WTC11 (cell line): ENCODE measurements at regions not wholly inside any gene's neighbourhood (a gene's known extent, or its start where the extent isn't known, plus 50 kb on each side); places are given as distances from the start of the nearest gene placed in this dataset.

Experiments
- ATAC-seq: fragments of 200-7000 bp; cut with Tn5 transposase; 2 replicates; pipeline ENCODE4 v1.10.0; 2021; ENCODE audit warnings: mild to moderate bottlenecking, moderate library complexity
- CTCF ChIA-PET: fragments of 300-600 bp; sonication (Branson Sonifier 250); formaldehyde crosslinking; loops from one replicate; lab custom pipeline; 2021; ENCODE audit warnings: antibody characterized with exemption; lab: Charles Lee
- POLR2A ChIA-PET: fragments of 350-600 bp; sonication (Branson Sonifier 250); formaldehyde crosslinking; loops from one replicate; lab custom pipeline; 2021; ENCODE audit warnings: antibody characterized with exemption; lab: Charles Lee
- DNase-seq: peaks from one replicate; pipeline ENCODE4 v3.0.0; 2021; ENCODE audit warnings: low spot score
- H3K27ac Mint-ChIP-seq: 2 replicates; pipeline ENCODE4 v1.8.0; 2021; ENCODE audit warnings: mixed read lengths
- H3K27me3 Mint-ChIP-seq: 2 replicates; pipeline ENCODE4 v1.8.0; 2021; ENCODE audit warnings: low read depth, mild to moderate bottlenecking, moderate library complexity, mixed read lengths
- H3K36me3 Mint-ChIP-seq: 2 replicates; pipeline ENCODE4 v1.8.0; 2021; ENCODE audit warnings: mixed read lengths
- H3K4me1 Mint-ChIP-seq: 2 replicates; pipeline ENCODE4 v1.8.0; 2022; ENCODE audit warnings: mixed read lengths
- H3K4me3 Mint-ChIP-seq: 2 replicates; pipeline ENCODE4 v1.8.0; 2021; ENCODE audit warnings: mild to moderate bottlenecking, moderate library complexity, mixed read lengths
- H3K9me3 Mint-ChIP-seq: 2 replicates; pipeline ENCODE4 v1.8.0; 2021; ENCODE audit warnings: mixed read lengths
- CREM ChIP-seq: sonication (generic); formaldehyde crosslinking; IDR thresholded peaks from 2 replicates; pipeline ENCODE4 v1.8.1; 2022; ENCODE audit warnings: mild to moderate bottlenecking, missing genetic modification reagents, moderate library complexity
- ESRRA ChIP-seq: sonication (generic); formaldehyde crosslinking; IDR thresholded peaks from 2 replicates; pipeline ENCODE4 v1.8.1; 2022; ENCODE audit warnings: mild to moderate bottlenecking, missing genetic modification reagents, borderline replicate concordance
- FOXP1 ChIP-seq: sonication (generic); formaldehyde crosslinking; IDR thresholded peaks from 2 replicates; pipeline ENCODE4 v1.8.0; 2022; ENCODE audit warnings: missing genetic modification reagents, mild to moderate bottlenecking, moderate library complexity, borderline replicate concordance
- JUN ChIP-seq: sonication (generic); formaldehyde crosslinking; IDR thresholded peaks from 2 replicates; pipeline ENCODE4 v1.8.0; 2023; ENCODE audit warnings: mild to moderate bottlenecking, missing genetic modification reagents
- MXD4 ChIP-seq: fragments of 250-450 bp; sonication (Bioruptor Pico); IDR thresholded peaks from 2 replicates; pipeline ENCODE4 v1.8.0; 2021; ENCODE audit warnings: mild to moderate bottlenecking, moderate library complexity, borderline replicate concordance
- MYBL2 ChIP-seq: sonication (generic); formaldehyde crosslinking; IDR thresholded peaks from 2 replicates; pipeline ENCODE4 v1.8.1; 2023; ENCODE audit warnings: mild to moderate bottlenecking, moderate library complexity, missing genetic modification reagents
- OVOL2 ChIP-seq: fragments of 250-450 bp; sonication (Bioruptor Pico); IDR thresholded peaks from 2 replicates; pipeline ENCODE4 v1.9.0; 2021; ENCODE audit warnings: mild to moderate bottlenecking, borderline replicate concordance
- TEAD1 ChIP-seq: sonication (generic); formaldehyde crosslinking; IDR thresholded peaks from 2 replicates; pipeline ENCODE4 v1.8.0; 2022; ENCODE audit warnings: mild to moderate bottlenecking, missing genetic modification reagents
- ZNF317 ChIP-seq: sonication (generic); formaldehyde crosslinking; IDR thresholded peaks from 2 replicates; pipeline ENCODE4 v1.8.1; 2023; ENCODE audit warnings: low read depth, mild to moderate bottlenecking, moderate library complexity, missing genetic modification reagents, borderline replicate concordance
- ZNF396 ChIP-seq: fragments of 250-450 bp; sonication (Bioruptor Pico); IDR thresholded peaks from 2 replicates; pipeline ENCODE4 v1.8.0; 2021; ENCODE audit warnings: mild to moderate bottlenecking, moderate library complexity, borderline replicate concordance
- ZNF671 ChIP-seq: fragments of 250-450 bp; sonication (Bioruptor Pico); IDR thresholded peaks from 2 replicates; pipeline ENCODE4 v1.8.0; 2021; ENCODE audit warnings: mild to moderate bottlenecking
- TF ChIP-seq, protein P1 (sequence below): sonication (generic); formaldehyde crosslinking; IDR thresholded peaks from 2 replicates; pipeline ENCODE4 v1.8.0; 2023; ENCODE audit warnings: missing genetic modification reagents, mild to moderate bottlenecking, borderline replicate concordance
- TF ChIP-seq, protein P2 (sequence below): sonication (generic); formaldehyde crosslinking; IDR thresholded peaks from 2 replicates; pipeline ENCODE4 v1.8.1; 2023; ENCODE audit warnings: mild to moderate bottlenecking, missing genetic modification reagents
- TF ChIP-seq, protein P3 (sequence below): fragments of 250-450 bp; sonication (Bioruptor Pico); IDR thresholded peaks from 2 replicates; pipeline ENCODE4 v1.9.0; 2021; ENCODE audit warnings: mild to moderate bottlenecking, borderline replicate concordance
- TF ChIP-seq, protein P4 (sequence below): fragments of 250-450 bp; sonication (Bioruptor Pico); conservative IDR thresholded peaks from 2 replicates; pipeline ENCODE4 v1.9.0; 2021; ENCODE audit warnings: mild to moderate bottlenecking
- TF ChIP-seq, protein P5 (sequence below): sonication (generic); formaldehyde crosslinking; IDR thresholded peaks from 2 replicates; pipeline ENCODE4 v1.8.0; 2023; ENCODE audit warnings: missing genetic modification reagents
- TF ChIP-seq, protein P6 (sequence below): sonication (generic); formaldehyde crosslinking; conservative IDR thresholded peaks from 2 replicates; pipeline ENCODE4 v1.8.1; 2022; ENCODE audit warnings: mild to moderate bottlenecking, missing genetic modification reagents
- TF ChIP-seq, protein P7 (sequence below): fragments of 200-600 bp; IDR thresholded peaks from 2 replicates; pipeline ENCODE4 v1.8.0; 2022; ENCODE audit warnings: antibody characterized with exemption
- TF ChIP-seq, protein P8 (sequence below): sonication (generic); formaldehyde crosslinking; IDR thresholded peaks from 2 replicates; pipeline ENCODE4 v1.8.0; 2022; ENCODE audit warnings: mild to moderate bottlenecking, missing genetic modification reagents
- TF ChIP-seq, protein P9 (sequence below): sonication (generic); formaldehyde crosslinking; IDR thresholded peaks from 2 replicates; pipeline ENCODE4 v1.8.1; 2022; ENCODE audit warnings: mild to moderate bottlenecking, missing genetic modification reagents, moderate library complexity, borderline replicate concordance

DNA sequence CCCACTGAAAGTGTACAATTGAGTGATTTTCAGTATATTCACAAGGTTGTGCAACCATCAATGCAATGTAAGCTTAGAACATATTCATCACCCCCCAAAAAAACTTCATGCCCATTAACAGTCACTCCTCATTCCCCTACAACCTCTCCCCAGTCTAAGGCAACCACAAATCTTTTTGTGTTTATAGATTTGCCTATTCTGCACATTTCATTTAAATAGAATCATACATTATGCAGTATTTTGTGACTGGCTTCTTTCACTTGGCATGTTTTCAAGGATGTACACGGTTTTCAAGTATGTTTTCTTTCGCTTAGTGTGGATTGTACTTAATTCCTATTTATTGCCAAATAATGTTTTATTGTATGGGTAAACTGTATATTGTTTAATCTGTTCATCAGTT is 95.6 kb upstream of the ADRA1D start:
- Mint-ChIP-seq H3K36me3 (no peaks in the 10 kb centered on the region), H3K27ac (no peak overlapping the region)
- CTCF ChIA-PET = no interaction called here

More for the DNA sequence above, 95.6 kb upstream of the ADRA1D start:
- TF ChIP-seq ZNF396 (no peak), FOXP1 (CRISPR knock-in tag) (no peak), ZNF671 (CRISPR knock-in tag) (no peak), TEAD1 (CRISPR knock-in tag) (no peak), OVOL2 (CRISPR knock-in tag) (no peak), MYBL2 (no peak), CREM (CRISPR knock-in tag) (no peak), JUN (CRISPR knock-in tag) (no peak), ESRRA (CRISPR knock-in tag) (no peak), ZNF317 (CRISPR knock-in tag) (no peak), MXD4 (CRISPR knock-in tag) (no peak)
- TF ChIP-seq, protein P1, sequence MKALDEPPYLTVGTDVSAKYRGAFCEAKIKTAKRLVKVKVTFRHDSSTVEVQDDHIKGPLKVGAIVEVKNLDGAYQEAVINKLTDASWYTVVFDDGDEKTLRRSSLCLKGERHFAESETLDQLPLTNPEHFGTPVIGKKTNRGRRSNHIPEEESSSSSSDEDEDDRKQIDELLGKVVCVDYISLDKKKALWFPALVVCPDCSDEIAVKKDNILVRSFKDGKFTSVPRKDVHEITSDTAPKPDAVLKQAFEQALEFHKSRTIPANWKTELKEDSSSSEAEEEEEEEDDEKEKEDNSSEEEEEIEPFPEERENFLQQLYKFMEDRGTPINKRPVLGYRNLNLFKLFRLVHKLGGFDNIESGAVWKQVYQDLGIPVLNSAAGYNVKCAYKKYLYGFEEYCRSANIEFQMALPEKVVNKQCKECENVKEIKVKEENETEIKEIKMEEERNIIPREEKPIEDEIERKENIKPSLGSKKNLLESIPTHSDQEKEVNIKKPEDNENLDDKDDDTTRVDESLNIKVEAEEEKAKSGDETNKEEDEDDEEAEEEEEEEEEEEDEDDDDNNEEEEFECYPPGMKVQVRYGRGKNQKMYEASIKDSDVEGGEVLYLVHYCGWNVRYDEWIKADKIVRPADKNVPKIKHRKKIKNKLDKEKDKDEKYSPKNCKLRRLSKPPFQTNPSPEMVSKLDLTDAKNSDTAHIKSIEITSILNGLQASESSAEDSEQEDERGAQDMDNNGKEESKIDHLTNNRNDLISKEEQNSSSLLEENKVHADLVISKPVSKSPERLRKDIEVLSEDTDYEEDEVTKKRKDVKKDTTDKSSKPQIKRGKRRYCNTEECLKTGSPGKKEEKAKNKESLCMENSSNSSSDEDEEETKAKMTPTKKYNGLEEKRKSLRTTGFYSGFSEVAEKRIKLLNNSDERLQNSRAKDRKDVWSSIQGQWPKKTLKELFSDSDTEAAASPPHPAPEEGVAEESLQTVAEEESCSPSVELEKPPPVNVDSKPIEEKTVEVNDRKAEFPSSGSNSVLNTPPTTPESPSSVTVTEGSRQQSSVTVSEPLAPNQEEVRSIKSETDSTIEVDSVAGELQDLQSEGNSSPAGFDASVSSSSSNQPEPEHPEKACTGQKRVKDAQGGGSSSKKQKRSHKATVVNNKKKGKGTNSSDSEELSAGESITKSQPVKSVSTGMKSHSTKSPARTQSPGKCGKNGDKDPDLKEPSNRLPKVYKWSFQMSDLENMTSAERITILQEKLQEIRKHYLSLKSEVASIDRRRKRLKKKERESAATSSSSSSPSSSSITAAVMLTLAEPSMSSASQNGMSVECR (CRISPR knock-in tag) = no peak
- TF ChIP-seq, protein P2, sequence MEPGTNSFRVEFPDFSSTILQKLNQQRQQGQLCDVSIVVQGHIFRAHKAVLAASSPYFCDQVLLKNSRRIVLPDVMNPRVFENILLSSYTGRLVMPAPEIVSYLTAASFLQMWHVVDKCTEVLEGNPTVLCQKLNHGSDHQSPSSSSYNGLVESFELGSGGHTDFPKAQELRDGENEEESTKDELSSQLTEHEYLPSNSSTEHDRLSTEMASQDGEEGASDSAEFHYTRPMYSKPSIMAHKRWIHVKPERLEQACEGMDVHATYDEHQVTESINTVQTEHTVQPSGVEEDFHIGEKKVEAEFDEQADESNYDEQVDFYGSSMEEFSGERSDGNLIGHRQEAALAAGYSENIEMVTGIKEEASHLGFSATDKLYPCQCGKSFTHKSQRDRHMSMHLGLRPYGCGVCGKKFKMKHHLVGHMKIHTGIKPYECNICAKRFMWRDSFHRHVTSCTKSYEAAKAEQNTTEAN = no peak
- TF ChIP-seq, protein P3, sequence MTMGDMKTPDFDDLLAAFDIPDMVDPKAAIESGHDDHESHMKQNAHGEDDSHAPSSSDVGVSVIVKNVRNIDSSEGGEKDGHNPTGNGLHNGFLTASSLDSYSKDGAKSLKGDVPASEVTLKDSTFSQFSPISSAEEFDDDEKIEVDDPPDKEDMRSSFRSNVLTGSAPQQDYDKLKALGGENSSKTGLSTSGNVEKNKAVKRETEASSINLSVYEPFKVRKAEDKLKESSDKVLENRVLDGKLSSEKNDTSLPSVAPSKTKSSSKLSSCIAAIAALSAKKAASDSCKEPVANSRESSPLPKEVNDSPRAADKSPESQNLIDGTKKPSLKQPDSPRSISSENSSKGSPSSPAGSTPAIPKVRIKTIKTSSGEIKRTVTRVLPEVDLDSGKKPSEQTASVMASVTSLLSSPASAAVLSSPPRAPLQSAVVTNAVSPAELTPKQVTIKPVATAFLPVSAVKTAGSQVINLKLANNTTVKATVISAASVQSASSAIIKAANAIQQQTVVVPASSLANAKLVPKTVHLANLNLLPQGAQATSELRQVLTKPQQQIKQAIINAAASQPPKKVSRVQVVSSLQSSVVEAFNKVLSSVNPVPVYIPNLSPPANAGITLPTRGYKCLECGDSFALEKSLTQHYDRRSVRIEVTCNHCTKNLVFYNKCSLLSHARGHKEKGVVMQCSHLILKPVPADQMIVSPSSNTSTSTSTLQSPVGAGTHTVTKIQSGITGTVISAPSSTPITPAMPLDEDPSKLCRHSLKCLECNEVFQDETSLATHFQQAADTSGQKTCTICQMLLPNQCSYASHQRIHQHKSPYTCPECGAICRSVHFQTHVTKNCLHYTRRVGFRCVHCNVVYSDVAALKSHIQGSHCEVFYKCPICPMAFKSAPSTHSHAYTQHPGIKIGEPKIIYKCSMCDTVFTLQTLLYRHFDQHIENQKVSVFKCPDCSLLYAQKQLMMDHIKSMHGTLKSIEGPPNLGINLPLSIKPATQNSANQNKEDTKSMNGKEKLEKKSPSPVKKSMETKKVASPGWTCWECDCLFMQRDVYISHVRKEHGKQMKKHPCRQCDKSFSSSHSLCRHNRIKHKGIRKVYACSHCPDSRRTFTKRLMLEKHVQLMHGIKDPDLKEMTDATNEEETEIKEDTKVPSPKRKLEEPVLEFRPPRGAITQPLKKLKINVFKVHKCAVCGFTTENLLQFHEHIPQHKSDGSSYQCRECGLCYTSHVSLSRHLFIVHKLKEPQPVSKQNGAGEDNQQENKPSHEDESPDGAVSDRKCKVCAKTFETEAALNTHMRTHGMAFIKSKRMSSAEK (CRISPR knock-in tag) = no peak
- TF ChIP-seq, protein P4, sequence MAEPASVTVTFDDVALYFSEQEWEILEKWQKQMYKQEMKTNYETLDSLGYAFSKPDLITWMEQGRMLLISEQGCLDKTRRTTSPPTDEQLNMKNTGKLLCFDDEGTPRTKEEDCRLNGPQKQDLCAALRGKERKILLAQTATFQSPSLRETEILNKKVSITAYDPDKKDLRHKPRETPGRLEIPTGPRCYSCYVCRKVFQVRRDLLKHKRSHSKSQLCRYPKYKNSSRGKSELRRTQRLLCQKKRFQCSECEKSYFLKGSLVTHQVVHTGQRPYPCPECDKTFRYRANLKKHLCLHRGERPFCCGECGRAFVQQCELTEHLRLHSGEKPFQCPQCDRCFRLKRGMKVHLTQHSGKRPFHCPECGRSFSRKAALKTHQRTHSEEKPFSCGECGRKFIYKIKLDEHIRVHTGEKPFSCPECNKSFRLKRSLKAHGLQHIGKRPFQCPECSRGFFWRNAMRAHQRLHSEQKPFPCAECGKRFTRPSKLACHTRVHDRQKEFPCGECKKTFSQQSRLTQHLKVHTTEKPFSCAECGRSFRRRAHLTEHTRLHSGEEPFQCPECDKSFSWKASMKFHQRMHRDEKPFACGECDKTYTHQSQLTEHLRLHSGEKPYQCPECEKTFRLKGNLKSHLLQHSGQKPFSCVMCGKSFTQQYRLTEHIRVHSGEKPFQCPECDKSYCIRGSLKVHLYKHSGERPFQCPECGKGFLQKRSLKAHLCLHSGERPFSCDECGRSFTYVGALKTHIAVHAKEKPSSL (CRISPR knock-in tag) = no peak
- TF ChIP-seq, protein P5, sequence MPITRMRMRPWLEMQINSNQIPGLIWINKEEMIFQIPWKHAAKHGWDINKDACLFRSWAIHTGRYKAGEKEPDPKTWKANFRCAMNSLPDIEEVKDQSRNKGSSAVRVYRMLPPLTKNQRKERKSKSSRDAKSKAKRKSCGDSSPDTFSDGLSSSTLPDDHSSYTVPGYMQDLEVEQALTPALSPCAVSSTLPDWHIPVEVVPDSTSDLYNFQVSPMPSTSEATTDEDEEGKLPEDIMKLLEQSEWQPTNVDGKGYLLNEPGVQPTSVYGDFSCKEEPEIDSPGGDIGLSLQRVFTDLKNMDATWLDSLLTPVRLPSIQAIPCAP (CRISPR knock-in tag) = no peak
- TF ChIP-seq, protein P6, sequence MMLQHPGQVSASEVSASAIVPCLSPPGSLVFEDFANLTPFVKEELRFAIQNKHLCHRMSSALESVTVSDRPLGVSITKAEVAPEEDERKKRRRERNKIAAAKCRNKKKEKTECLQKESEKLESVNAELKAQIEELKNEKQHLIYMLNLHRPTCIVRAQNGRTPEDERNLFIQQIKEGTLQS (CRISPR knock-in tag) = no peak
- TF ChIP-seq, protein P7, sequence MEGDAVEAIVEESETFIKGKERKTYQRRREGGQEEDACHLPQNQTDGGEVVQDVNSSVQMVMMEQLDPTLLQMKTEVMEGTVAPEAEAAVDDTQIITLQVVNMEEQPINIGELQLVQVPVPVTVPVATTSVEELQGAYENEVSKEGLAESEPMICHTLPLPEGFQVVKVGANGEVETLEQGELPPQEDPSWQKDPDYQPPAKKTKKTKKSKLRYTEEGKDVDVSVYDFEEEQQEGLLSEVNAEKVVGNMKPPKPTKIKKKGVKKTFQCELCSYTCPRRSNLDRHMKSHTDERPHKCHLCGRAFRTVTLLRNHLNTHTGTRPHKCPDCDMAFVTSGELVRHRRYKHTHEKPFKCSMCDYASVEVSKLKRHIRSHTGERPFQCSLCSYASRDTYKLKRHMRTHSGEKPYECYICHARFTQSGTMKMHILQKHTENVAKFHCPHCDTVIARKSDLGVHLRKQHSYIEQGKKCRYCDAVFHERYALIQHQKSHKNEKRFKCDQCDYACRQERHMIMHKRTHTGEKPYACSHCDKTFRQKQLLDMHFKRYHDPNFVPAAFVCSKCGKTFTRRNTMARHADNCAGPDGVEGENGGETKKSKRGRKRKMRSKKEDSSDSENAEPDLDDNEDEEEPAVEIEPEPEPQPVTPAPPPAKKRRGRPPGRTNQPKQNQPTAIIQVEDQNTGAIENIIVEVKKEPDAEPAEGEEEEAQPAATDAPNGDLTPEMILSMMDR = no peak
- TF ChIP-seq, protein P8, sequence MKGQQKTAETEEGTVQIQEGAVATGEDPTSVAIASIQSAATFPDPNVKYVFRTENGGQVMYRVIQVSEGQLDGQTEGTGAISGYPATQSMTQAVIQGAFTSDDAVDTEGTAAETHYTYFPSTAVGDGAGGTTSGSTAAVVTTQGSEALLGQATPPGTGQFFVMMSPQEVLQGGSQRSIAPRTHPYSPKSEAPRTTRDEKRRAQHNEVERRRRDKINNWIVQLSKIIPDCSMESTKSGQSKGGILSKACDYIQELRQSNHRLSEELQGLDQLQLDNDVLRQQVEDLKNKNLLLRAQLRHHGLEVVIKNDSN (CRISPR knock-in tag) = no peak
- TF ChIP-seq, protein P9, sequence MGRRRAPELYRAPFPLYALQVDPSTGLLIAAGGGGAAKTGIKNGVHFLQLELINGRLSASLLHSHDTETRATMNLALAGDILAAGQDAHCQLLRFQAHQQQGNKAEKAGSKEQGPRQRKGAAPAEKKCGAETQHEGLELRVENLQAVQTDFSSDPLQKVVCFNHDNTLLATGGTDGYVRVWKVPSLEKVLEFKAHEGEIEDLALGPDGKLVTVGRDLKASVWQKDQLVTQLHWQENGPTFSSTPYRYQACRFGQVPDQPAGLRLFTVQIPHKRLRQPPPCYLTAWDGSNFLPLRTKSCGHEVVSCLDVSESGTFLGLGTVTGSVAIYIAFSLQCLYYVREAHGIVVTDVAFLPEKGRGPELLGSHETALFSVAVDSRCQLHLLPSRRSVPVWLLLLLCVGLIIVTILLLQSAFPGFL (CRISPR knock-in tag) = no peak
- DNase-seq = no peak
- H3K27me3 Mint-ChIP-seq = no peaks in the 10 kb centered on the region
- peaks cover 12% of the 10 kb centered on the region for H3K4me1 Mint-ChIP-seq
- H3K4me3 Mint-ChIP-seq = no peak overlapping the region
- POLR2A ChIA-PET = no interaction called here
- peaks cover 4% of the 10 kb centered on the region; the same call in 1 of the 2 replicates for H3K9me3 Mint-ChIP-seq
- no peak for ATAC-seq
